ENCODE measurements at regions not wholly inside any gene's neighbourhood (a gene's known extent, or its start where the extent isn't known, plus 50 kb on each side); places are given as distances from the start of the nearest gene placed in this dataset.
"Not testable (repeated sequence)": the region's sequence is repeated elsewhere in the genome, so short reads cannot be mapped to it uniquely, and the experiment has no call there.

DNA sequence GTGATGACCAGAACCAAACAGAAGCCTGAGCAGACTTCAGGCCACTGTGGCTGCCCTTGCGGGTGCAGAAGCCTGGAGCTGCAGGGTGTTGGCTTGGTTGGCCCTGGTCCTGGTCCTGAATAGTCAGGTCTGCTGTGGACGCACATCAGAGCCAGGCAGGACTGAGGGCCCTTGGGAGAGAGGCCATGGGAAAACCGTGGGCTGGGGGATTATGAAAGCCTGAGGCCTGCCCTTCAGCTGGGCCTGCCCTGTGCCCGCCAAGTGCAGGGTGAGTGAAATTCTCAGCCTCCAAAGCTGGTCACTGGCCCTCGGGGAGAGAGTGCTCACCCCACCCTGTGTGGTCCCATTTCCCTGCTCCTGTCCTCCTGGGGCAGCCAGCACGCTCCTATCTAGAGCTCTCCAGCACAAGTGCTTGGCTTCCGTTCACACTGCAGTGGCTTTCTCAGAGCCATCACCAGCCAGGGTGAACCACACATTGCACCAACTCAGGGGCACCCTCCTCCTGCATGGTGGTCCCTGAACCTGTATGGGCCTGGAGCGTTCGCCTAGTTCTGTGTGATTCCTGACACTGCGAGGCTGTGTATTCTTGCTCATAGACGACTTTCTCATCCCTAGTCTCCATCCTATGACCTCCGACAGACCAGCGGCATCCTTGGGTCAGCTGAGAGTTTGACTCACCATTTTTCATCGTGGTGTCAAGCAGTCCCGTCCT lies 146.1 kb downstream of the TTLL2 start:
- DNase-seq, result no peak

DNA sequence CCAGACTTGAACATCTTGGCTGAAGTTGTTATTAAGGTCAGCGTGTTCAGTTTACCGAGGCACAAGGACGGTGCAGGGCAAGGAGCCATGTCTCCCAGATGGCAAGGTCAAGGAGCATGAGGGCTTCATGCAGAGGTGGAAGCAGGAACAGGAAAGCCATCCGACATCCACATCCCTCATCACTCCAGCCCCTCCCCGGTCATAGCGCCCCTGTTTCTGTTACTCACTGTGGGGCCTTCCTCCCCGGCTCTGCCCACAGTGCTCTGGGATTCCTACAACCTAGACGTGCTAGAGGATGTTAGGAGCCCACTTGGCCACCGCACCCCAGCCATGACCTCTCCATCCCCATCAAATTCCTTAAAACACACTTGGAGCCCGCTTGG lies 146.7 kb downstream of the TTLL2 start:
- DNase-seq, result no peak

DNA sequence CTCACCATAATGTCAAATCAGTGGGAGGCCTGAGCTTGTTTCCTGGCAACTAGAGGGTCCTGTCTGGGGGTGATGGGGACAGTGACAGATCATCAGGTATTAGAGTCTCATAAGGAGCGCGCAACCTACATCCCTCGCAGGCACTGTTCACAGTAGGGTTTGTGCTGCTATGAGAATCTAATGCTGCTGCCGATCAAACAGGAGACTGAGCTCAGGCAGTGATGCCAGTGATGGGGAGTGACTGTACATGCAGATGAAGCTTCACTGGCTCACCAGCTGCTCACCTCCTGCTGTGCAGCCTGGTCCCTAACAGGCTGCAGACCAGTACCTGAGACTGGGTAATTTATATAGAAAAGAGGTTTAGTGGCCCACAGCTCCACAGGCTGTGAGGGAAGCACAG lies 147.3 kb downstream of the TTLL2 start:
- no peak for DNase-seq

DNA sequence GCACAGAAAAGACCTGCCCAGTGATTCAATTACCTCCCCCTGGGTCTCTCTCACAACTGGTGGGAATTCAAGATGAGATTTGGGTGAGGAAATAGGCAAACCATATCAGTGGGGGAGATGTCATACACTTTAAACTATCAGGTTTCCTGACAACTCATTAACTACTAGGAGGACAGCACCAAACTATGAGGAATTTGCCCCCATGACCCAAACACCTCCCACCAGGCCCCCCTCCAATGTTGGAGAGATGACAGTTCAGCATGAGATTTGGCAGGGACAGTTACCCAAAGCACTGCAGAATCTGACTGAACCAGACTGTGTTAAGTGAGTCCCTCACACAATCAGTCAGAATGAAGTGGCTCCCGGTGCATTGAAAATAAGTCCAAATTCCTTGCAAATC lies 148.0 kb downstream of the TTLL2 start:
- no peak for DNase-seq

DNA sequence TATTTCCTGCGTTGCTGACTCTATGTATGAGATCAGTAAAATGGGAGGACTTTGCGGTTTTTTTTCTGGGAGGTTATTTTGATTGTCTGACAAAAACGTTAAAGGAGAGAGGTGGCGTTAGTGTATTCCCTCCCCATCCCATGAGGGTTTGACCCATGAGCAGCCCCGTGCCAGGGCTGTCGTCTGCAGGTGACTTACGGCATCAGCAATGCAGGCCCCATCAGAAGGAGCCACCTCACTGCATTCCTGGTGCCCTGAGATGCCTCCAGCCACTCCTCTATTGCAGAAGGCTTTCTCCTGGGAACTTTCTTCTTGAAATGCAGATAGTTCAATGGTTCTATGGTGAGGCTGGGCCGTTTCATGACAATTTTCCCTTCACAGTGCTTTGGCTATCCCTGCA lies 149.3 kb downstream of the TTLL2 start:
- no peak for DNase-seq

DNA sequence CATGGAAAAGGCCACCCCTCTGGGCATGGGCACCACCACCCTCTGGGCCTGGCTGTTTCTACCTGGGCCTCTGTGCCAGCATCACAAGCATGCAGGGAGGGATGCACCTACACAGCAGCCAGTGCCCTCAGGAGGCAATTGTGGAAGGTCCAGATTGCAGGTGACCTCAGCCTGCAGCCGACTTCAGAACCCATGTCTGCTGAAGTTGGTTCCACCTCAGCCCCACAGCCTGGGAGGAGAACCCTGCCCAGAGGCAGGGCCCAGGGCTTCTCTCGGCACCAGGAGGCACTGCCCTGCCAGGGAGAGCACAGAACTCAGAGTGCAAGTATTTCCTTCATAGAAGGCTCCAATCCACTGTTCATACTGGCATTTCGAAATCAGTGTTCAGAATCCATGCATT lies 149.8 kb downstream of the TTLL2 start:
- no peak for DNase-seq

DNA sequence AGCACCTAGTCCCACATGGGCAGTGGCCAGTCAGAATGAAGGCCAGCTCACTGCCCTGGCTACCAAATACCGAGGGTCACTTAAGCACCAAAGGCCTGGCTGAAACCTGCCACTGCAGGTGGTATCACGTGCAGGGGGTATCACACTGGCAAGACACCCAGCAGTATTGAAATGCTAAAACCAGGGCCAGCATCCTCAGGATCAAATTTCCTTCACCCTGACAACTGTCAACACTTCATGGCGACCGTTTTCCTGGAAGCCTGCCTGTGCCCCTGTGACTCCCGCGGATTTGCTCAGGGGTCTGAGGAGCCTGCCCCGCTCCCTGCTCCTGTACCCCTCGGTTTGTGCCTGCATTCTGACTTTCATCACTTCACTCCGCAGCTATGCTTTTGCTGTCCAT lies 151.1 kb downstream of the TTLL2 start:
- DNase-seq, result peak; percentile 51

DNA sequence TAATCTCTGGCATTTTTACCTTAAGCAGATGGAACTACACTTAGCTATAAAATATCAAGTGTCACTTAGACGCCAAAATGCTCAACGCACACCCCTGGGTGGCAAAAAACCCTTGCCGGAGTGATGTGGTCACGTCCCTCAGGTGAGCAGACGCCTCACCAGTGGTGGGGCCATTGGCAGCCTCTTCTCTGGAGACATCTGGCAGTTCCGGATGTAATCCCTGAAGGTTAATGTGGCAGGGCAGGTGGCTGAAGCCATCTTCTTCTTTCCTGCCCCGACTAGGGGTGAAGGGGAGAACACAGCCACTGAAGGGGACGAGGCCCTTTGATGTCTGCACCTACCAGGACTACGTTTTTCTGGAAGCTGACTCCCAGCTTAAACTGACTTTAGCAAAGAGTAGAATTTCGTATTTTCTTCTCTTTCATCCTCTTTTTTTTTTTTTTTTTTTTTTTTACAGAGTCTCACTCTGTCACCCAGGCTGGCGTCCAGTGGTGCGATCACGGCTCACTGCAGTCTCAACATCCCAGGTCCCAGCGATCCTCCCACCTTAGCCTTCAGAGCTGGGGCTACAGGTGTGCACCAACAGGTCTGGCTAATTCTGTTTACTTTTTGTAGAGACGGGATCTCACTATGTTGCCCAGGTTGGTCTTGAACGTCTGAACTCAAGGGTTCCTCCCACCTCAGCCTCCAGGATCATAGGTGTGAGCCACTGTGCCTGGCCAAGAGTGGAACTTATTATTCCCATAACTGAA lies 152.1 kb downstream of the TTLL2 start:
- no peak for DNase-seq

DNA sequence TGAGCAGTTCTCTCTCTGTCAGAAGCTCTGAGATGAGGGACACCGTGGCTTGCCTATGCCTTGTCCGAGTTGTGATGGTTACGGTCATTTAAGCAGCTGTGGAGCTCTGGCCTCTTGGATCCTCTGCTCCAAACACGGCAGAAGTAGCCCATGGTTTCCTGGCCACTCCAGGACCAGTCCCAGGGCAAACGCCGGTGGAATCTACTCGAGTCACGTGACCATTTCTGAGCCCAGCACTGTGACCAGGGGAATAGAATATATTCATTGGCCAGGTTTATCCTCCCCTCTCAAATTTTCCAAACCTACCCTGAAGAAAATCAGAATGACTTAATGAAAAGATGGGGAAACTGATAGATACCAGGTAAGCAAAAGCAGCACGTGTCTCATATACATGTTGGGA lies 152.8 kb downstream of the TTLL2 start:
- DNase-seq, result no peak

DNA sequence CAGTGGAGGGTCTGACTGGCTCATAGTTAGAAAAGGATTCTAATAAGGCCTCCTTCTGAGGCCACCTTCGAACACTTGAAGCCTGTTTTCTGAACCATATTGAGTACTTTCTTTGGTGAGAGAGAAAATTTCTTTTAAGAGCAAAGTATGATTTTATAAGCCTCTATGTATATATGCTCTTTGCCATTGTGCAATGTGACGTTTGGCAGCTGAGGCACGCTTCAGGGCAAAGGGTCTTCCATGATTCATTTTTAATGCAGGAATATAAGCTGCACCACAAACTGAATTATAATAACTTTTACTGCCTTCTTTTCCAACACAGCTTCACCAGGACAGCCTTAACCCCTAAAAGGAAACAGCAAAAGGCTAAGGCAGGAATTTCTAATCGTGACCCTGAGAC lies 154.4 kb downstream of the TTLL2 start:
- no peak for DNase-seq

DNA sequence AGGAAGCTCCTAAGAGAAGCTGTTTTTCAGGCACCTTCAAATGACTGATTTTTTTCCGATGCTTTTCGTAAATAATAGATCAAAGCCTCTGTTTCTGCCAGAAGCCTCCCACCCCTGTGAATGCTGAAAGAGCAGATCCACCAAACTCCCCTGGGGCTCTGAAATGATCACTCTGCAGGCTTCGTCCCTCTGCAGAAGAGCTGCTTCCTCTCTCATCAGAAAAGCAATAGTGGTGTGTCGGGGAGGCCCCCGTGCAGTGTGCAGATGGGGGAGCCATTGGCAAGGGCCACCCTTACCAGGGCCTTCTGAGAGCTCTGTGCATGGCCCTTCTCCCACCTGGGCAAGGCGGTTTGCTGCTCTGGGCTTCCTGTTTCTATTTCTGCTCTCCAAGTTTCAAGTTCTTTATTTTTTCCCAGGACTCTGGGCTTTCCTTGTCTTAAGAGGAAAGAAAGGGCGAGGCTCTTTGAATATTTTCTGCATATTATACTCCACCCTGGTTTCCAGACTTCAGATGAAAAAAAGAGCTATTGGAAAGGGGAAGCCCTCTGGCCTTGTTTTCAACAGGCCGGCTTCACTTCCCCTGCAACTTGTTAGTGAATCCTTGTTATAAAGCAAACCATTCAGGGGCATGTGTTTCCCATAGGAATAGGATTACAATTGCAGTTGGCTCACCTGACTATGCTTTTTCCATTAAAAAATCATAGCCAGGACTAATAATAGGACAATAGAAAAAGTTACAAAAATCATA lies 155.2 kb downstream of the TTLL2 start:
- no peak for DNase-seq

DNA sequence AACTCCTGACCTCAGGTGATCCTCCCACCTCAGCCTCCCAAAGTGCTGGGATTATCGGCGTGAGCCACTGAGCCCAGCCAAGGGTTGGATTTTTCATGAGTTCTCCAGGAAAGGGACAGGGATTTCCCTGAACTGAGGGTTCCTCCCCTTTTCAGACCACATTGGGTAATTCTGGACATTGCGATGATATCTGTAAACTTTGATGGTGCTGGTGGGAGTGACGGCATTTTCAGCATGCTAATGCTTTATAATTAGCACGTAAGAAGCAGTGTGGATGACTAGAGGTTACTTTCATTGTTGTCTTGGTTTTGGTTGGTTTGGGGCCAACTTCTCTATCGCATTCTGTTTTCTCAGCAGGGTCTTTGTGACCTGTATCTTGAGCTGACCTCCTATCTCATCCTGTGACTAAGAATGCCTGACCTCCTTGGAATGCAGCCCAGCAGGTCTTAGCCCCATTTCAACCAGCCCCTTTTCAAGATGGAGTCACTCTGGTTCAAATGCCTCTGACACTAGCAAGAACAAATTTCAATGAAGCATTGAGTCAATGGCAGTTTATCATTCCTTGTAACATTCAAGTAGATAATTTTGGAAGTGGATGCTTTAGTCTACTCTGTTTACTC lies 156.5 kb downstream of the TTLL2 start:
- DNase-seq, result no peak

DNA sequence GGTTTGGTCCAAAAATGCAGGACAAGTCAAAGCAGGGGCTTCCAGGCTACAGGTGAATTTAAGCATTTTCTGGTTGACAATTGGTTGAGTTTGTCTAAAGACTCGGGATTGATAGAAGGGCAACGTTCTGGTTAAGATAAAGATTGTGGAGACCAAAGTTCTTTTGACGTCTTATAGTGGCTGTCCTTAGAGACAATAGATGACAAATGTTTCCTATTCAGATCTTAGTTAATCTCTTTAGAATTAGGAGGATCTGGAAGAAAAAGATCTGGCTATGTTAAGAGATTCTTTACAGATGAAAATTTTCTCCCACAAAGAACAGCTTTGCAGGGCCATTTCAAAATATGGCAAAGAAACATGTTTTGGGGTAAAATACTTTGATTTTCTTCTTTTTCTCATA lies 157.9 kb downstream of the TTLL2 start:
- DNase-seq, result not testable (repeated sequence)

DNA sequence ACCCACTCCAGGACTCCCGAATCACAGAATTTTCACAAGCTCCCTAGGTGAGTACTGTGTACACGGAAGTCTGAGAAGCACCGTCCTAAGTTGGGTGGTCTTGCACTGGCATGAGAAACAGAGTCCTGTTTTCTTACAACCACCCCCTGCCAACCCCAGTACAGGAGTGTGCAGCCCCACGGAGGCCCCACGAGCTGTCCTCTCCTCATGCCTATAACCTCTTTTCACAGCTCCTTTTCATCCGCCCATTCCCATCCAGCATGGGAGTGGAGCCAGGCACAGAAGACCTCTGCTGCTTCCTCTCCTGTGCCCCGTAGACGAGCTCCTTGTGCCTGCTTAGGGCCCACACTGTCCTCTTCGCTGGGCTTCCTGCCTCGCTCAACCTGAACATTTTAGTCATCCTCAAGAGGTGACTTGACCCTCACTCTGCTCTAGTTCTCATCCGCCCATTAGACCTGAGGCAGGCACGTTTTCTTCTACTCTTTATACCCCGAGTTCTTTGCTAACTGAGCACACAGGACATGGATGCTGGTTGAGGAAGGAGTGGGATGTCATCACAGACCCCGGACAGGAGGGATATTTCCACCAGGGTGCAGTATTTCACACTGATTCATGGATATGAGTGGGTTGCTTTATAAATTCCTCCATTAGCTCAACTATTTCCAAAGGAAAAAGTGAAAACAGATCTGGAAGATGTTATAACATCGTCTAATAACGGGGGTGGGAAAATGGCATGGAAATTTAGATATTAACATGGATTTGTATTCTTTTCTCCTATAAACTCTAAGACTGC lies 160.5 kb downstream of the TTLL2 start:
- no peak for DNase-seq

DNA sequence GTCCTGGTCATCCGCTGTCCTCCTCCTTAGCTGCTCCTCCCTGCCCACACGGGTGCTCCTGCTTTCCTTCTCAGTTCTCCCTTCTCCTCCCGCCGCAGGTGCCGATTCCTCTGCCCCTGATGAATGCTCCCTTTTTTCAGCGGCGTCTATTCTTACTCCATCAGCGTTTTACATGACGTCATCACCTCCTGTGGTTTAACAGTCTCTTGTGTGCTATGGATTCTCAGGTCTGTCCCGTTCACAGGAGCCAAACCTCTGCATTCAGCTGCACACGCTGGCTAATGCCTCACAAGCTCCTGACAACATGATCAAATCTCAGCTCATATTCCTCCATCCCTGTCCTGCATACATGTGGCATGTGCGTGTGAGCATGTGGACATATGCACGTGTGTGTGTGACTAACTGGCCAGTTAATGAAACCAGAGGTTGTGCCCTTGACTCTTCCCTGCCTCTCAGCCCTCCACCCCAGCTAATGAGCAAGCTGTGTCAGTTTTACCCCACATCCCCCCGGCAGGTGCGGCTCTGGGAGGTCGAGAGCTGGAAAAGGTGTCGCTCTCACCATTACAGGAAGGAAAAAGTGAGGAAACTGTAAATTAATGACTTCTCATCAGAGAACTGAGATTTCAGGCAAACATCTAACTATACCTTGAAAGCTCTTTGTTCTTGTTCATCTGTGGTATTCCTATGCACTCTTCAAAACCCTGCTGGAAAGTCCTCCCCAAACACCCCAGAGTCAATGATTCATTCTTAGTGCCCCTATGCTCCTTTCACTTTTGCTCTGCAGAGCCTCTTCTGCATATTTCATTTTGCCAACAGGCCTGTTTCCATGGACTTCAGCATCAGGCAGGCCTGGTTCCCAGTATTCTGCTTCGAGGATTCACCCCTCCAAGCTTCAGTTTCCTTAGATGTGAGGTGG lies 163.1 kb downstream of the TTLL2 start:
- no peak for DNase-seq

DNA sequence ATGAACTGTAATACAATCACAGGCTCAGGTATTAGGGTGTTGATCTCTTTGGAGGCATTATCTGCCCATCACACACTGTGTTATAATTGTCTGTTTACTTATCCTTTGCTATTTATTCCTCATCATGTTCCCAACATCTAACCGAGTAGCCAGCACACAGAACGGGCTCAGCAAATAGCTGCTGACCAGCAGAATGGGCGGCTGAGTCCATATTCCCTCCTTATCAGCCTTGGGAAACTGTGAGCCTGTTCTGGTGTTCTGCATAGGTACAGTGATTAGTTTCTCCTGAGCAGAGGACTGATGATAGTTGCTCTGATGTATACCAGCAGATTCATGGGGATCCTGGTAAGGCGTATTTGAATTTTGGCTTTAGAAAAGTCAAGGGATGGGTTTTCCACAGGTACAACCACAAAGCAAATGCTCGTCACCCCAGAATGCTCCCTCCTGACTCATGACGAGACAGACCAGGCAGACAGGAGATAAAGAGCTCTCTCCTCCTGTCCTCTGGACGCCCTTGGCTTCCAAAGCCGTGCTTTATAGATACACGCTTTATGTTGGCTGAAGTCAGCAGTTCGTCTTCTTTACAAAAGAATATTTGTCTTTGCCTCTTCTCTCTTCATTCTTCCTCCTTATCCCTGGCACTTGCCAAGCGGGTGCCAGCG lies 166.7 kb downstream of the TTLL2 start:
- DNase-seq, result no peak

DNA sequence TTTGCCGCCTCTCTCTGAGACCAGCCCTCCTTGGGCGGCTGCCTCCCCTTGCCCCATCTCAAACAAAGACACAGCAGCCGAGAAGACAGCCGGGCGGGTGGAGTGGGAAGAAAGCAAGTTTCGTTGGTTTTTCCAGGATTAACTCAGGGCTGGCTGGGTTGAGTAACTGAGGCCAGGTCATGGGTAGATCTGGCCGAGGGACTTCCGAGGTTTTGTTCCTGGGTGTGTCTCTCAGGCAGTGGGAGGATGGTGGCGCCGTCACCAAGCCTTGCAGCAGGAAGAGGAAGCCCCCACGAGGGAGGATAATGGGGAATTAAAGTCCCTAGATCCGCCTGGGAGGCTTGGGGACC lies 167.2 kb downstream of the TTLL2 start:
- no peak for DNase-seq

DNA sequence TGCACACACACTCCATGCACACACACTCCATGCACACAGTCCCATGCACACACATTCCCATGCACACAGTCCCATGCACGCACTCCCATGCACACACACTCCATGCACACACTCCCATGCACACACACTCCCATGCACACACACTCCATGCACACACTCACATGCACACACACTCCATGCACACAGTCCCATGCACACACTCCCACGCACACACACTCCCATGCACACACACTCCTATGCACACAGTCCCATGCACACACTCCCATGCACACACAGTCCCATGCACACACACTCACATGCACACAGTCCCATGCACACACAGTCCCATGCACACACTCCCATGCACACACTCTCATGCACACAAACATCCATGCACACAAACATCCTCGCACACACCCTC lies 168.4 kb downstream of the TTLL2 start:
- DNase-seq, result no peak

DNA sequence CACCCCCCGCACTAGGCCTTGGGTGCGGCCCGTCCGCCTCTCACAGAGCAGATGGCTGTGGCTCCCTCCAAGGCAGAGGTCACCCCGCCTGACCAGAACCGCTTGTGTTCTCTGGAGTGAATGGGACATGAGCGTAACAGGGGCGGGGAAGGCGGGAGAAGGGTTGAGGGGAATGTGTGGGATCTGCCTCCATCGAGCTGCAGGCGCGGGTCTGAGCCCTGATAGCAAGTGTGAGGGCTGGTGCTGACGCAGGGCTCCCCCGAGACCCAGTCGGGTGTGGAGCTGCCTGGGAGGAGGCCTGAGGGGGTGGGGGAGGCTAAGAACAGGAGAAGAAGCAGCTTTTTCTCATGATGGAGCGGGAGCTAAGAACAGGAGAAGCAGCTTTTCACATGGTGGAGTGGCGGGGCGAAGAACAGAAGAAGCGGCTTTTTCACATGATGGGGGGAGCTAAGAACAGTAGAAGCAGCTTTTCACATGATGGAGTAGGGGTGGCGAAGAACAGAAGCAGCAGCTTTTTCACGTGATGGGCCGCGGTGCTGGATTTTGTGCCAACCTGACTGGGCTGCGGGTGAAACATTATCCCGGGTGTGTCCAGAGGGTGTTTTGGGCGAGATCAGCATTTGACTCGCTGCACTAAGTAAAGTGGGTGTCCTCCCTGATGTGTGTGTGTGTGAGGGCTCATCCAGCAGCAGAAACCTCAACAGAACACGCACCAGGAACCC lies 169.3 kb downstream of the TTLL2 start:
- no peak for DNase-seq

DNA sequence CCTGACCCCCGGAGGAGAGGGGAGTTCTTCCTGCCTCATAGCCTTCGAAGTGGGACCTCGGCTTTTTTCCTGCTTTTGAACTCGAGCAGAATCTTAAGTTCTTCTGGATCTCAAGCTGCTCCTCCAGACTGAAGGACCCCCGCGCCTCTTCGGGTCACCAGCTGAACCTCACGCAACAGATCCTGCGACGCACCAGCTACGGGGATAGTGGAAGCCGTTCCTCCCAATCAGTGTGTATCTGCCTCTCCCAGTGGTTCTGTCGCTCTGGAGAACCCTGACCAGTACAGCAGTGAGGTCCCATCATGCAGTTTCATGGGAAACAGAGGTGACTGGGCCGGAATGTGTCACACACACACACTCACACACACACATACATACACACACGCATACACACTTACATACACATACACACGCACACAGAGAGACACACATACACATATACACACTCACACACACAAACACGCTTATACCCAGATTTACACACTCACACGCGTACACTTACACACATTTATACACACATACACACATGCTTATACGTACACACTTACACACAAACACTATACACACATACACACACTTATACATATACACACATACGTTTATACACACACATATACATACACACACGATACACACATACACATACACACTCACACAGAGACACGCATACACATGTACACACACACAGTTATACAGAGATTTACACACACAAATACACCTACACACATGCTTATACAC lies 170.0 kb downstream of the TTLL2 start:
- DNase-seq, result no peak
